Stomach (tissue), 4 donors: ENCODE measurements at regions not wholly inside any gene's neighbourhood (a gene's known extent, or its start where the extent isn't known, plus 50 kb on each side); places are given as distances from the start of the nearest gene placed in this dataset.

Source experiments
- CTCF ChIP-seq, 7 experiments: fragments of 450-650 bp in 4 of 7; fragments of 200-600 bp in 3 of 7; sonication (generic) in 3 of 7; IDR thresholded peaks; one replicate each; pipeline ENCODE4 v1.5.1; 2016 to 2019; ENCODE audit warnings: antibody characterized with exemption in 7 of 7, control low read depth in 2 of 7, mild to moderate bottlenecking in 1 of 7
- POLR2A ChIP-seq, 4 donors: fragments of 450-650 bp; IDR thresholded peaks; one replicate each; pipeline ENCODE4 v1.6.1; 2016; ENCODE audit warnings: antibody characterized with exemption in 4 of 4, control low read depth in 2 of 4, mild to moderate bottlenecking in 1 of 4, moderate library complexity in 1 of 4
- POLR2AphosphoS5 ChIP-seq, 3 donors: sonication (generic); formaldehyde crosslinking; IDR thresholded peaks; one replicate each; pipeline ENCODE4 v1.6.1; 2016; ENCODE audit warnings: antibody characterized with exemption in 3 of 3

GRCh38 chr20:22929661-22930060 is 105.5 kb upstream of the SSTR4 start:
- TF ChIP-seq CTCF (IDR thresholded peaks at IDR 0.05): no peak
- no peak for TF ChIP-seq POLR2A (IDR thresholded peaks at IDR 0.05)
- TF ChIP-seq POLR2AphosphoS5 (IDR thresholded peaks at IDR 0.05): no peak
